A549 (cell line): ENCODE measurements at regions not wholly inside any gene's neighbourhood (a gene's known extent, or its start where the extent isn't known, plus 50 kb on each side); places are given as distances from the start of the nearest gene placed in this dataset.
"Not testable (repeated sequence)": the region's sequence is repeated elsewhere in the genome, so short reads cannot be mapped to it uniquely, and the experiment has no call there.

Experiments
- BHLHE40 ChIP-seq: IDR thresholded peaks from 2 replicates; pipeline ENCODE4 v1.6.1; 2012; ENCODE audit warnings: low read depth, low read length, inconsistent platforms
- CBX8 ChIP-seq: fragments of 200-600 bp; sonication (generic); IDR thresholded peaks from 2 replicates; pipeline ENCODE4 v1.6.1; 2016
- MAX ChIP-seq: IDR thresholded peaks from 2 replicates; pipeline ENCODE4 v1.6.1; 2012
- POLR2A ChIP-seq: IDR thresholded peaks from 2 replicates; pipeline ENCODE4 v1.6.1; 2012; ENCODE audit warnings: mild to moderate bottlenecking, low read length
- RCOR1 ChIP-seq: fragments of 150-350 bp; IDR thresholded peaks from 2 replicates; pipeline ENCODE4 v1.6.1; 2014; ENCODE audit warnings: antibody characterized with exemption, low read length, low read depth
- TF ChIP-seq, protein P1 (sequence below): fragments of >200 bp; sonication (Bioruptor Twin); formaldehyde crosslinking; IDR thresholded peaks from 3 replicates; pipeline ENCODE4 v1.5.1; 2016

DNA sequence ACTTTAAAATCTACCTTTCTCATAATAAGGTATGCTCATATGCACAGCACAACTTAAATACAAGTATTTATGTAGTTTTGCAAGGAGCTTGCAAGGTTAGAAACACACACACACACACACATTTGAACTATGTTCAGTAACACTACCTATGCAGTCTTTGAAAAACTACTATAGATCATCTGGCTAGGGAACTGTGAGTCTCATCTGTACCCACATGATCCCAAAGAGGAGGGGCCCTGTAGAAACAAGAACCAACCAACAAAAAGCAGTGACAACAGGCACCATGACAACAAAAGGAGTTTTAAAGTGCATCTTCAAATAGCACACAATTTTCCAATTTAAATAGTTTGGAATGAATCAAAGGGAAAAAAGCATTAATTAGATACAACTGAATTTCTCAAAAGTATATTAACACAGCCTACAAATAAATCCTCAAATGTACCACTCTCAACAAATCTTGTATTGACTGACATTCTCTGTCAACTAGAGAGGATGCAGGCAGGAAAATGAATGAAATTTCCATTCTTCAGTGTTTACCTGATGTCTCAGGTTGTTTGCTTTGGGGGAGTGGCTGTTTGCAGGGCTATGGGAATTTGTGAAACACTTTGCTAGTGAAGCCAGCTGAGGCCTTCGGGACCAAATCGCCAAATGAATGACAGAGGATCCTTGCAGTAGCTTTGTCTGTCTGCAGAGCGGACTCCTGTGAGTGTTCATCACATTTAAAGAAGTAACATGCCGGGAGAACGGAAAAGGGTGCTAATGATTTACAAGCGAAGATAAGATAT is 297.6 kb downstream of the BCL2L11 start:
- not testable (repeated sequence) for TF ChIP-seq POLR2A, CBX8, BHLHE40, RCOR1, MAX
- TF ChIP-seq, protein P1, sequence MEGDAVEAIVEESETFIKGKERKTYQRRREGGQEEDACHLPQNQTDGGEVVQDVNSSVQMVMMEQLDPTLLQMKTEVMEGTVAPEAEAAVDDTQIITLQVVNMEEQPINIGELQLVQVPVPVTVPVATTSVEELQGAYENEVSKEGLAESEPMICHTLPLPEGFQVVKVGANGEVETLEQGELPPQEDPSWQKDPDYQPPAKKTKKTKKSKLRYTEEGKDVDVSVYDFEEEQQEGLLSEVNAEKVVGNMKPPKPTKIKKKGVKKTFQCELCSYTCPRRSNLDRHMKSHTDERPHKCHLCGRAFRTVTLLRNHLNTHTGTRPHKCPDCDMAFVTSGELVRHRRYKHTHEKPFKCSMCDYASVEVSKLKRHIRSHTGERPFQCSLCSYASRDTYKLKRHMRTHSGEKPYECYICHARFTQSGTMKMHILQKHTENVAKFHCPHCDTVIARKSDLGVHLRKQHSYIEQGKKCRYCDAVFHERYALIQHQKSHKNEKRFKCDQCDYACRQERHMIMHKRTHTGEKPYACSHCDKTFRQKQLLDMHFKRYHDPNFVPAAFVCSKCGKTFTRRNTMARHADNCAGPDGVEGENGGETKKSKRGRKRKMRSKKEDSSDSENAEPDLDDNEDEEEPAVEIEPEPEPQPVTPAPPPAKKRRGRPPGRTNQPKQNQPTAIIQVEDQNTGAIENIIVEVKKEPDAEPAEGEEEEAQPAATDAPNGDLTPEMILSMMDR: not testable (repeated sequence)
